ENCODE measurements at regions not wholly inside any gene's neighbourhood (a gene's known extent, or its start where the extent isn't known, plus 50 kb on each side); places are given as distances from the start of the nearest gene placed in this dataset.
"Not testable (repeated sequence)": the region's sequence is repeated elsewhere in the genome, so short reads cannot be mapped to it uniquely, and the experiment has no call there.

DNA sequence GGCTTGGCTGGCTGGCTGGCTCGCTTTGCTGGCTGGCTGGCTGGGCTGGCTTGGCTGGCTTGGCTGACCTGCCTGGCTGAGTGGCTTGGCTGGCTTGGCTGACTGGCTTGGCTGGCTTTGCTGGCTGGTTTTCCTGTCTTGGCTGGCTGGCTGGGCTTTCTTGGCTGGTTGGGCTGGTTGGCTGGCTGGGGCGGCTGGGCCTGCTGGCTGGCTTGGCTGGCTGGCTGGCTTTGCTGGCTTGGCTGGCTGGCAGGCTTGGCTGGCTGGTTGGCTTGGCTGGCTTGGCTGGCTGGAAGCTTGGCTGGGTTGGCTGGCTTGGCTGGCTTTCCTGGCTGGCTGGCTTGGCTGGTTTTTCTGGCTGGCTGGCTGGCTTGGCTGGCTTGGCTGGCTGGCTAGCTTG is 435.6 kb downstream of the GOLGA6L6 start:
- TF ChIP-seq, protein P1, sequence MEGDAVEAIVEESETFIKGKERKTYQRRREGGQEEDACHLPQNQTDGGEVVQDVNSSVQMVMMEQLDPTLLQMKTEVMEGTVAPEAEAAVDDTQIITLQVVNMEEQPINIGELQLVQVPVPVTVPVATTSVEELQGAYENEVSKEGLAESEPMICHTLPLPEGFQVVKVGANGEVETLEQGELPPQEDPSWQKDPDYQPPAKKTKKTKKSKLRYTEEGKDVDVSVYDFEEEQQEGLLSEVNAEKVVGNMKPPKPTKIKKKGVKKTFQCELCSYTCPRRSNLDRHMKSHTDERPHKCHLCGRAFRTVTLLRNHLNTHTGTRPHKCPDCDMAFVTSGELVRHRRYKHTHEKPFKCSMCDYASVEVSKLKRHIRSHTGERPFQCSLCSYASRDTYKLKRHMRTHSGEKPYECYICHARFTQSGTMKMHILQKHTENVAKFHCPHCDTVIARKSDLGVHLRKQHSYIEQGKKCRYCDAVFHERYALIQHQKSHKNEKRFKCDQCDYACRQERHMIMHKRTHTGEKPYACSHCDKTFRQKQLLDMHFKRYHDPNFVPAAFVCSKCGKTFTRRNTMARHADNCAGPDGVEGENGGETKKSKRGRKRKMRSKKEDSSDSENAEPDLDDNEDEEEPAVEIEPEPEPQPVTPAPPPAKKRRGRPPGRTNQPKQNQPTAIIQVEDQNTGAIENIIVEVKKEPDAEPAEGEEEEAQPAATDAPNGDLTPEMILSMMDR (IDR thresholded peaks at IDR 0.05) = no peak
- Histone ChIP-seq H3K9ac (no peak overlapping the region), H3K79me2 (no peaks in the 10 kb centered on the region), H3K4me3 (ENCODE audit: low read depth, low read length) (no peak overlapping the region), H3K4me1 (no peaks in the 10 kb centered on the region), H3K27ac (no peak overlapping the region), H3K27me3 (ENCODE audit: control insufficient read depth, insufficient read depth, low read length) (no peaks in the 10 kb centered on the region), H3K9me3 (ENCODE audit: control insufficient read depth, low read length) (no peaks in the 10 kb centered on the region), H3K4me2 (ENCODE audit: low read length) (no peak overlapping the region), H2AFZ (no peak overlapping the region), H3K36me3 (ENCODE audit: control insufficient read depth, insufficient read depth, low read length) (no peaks in the 10 kb centered on the region)

- not testable (repeated sequence) for H3K4me3 ChIP-seq (ENCODE audit: low read depth, low read length); H3K4me1 ChIP-seq; H3K9me3 ChIP-seq (ENCODE audit: control insufficient read depth, low read length); H3K36me3 ChIP-seq (ENCODE audit: control insufficient read depth, insufficient read depth, low read length); H3K27ac ChIP-seq; H3K9ac ChIP-seq; H3K79me2 ChIP-seq; H3K27me3 ChIP-seq (ENCODE audit: control insufficient read depth, insufficient read depth, low read length); H2AFZ ChIP-seq; H3K4me2 ChIP-seq (ENCODE audit: low read length)
Observed at GRCh38 chr15:20105011-20105990, 436.3 kb downstream of the GOLGA6L6 start.

GRCh38 chr15:20104551-20104950 is 437.0 kb downstream of the GOLGA6L6 start:
- not testable (repeated sequence) for H3K36me3 ChIP-seq (ENCODE audit: control insufficient read depth, insufficient read depth, low read length); H3K27ac ChIP-seq; H3K27me3 ChIP-seq (ENCODE audit: control insufficient read depth, insufficient read depth, low read length); H2AFZ ChIP-seq; H3K4me1 ChIP-seq; H3K9me3 ChIP-seq (ENCODE audit: control insufficient read depth, low read length); H3K4me2 ChIP-seq (ENCODE audit: low read length); H3K9ac ChIP-seq; H3K4me3 ChIP-seq (ENCODE audit: low read depth, low read length); H3K79me2 ChIP-seq

DNA sequence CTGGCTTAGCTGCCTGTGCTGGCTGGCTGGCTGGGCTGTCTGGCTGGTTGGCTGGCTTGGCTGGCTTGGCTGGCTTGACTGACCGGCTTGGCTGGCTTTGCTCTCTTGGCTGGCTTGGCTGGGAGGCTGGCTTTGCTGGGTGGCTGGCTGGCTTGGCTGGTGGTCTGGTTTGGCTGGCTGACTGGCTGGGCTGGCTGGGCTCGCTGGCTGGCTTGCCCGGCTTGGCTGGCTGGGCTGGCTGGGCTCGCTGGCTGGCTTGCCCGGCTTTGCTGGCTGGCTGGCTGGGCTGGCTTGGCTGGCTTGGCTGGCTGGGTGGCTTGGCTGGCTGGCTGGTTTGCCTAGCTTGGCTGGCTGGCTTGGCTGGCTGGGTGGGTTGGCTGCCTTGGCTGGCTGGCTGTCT is 438.7 kb downstream of the GOLGA6L6 start:
- not testable (repeated sequence) for H3K9ac ChIP-seq; H3K4me3 ChIP-seq (ENCODE audit: low read depth, low read length); H3K4me2 ChIP-seq (ENCODE audit: low read length); H2AFZ ChIP-seq; H3K79me2 ChIP-seq; H3K9me3 ChIP-seq (ENCODE audit: control insufficient read depth, low read length); H3K27me3 ChIP-seq (ENCODE audit: control insufficient read depth, insufficient read depth, low read length); H3K27ac ChIP-seq; H3K36me3 ChIP-seq (ENCODE audit: control insufficient read depth, insufficient read depth, low read length); H3K4me1 ChIP-seq

DNA sequence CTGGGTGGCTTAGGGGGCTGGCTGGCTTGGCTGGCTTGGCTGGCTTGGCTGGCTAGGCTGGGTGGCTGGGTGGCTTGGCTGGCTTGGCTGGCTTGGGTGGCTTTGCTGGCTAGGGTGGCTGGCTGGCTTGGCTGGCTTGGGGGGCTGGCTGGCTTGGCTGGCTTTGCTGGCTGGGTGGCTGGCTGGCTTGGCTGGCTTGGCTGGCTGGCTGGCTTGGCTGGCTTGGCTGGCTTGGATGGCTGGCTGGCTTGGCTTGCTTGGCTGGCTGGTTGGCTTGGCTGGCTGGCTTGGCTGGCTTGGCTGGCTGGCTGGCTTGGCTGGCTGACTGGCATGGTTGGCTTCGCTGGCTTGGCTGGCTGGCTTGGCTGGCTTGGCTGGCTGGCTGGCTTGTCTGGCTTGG is 439.4 kb downstream of the GOLGA6L6 start:
- not testable (repeated sequence) for H3K9me3 ChIP-seq (ENCODE audit: control insufficient read depth, low read length); H2AFZ ChIP-seq; H3K4me1 ChIP-seq; H3K27me3 ChIP-seq (ENCODE audit: control insufficient read depth, insufficient read depth, low read length); H3K9ac ChIP-seq; H3K4me2 ChIP-seq (ENCODE audit: low read length); H3K36me3 ChIP-seq (ENCODE audit: control insufficient read depth, insufficient read depth, low read length); H3K27ac ChIP-seq; H3K79me2 ChIP-seq; H3K4me3 ChIP-seq (ENCODE audit: low read depth, low read length)

DNA sequence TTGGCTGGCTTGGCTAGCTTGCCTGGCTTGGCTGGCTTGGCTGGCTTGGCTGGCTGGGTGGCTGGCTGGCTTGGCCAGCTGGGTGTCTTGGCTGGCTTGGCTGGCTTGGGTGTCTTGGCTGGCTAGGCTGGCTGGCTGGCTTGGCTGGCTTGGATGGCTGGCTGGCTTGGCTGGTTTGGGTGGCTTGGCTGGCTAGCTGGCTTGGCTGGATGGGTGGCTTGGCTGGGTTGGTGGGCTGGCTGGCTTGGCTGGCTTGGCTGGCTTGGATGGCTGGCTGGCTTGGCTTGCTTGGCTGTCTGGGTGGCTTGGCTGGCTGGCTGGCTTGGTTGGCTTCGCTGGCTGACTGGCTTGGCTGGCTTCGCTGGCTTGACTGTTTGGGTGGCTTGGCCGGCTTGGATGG is 440.3 kb downstream of the GOLGA6L6 start:
- not testable (repeated sequence) for H3K79me2 ChIP-seq; H2AFZ ChIP-seq; H3K4me1 ChIP-seq; H3K4me2 ChIP-seq (ENCODE audit: low read length); H3K9me3 ChIP-seq (ENCODE audit: control insufficient read depth, low read length); H3K27ac ChIP-seq; H3K4me3 ChIP-seq (ENCODE audit: low read depth, low read length); H3K9ac ChIP-seq; H3K36me3 ChIP-seq (ENCODE audit: control insufficient read depth, insufficient read depth, low read length); H3K27me3 ChIP-seq (ENCODE audit: control insufficient read depth, insufficient read depth, low read length)

- not testable (repeated sequence) for H3K9ac ChIP-seq; H3K4me2 ChIP-seq (ENCODE audit: low read length); H3K4me1 ChIP-seq; H2AFZ ChIP-seq; H3K79me2 ChIP-seq; H3K27me3 ChIP-seq (ENCODE audit: control insufficient read depth, insufficient read depth, low read length); H3K27ac ChIP-seq; H3K9me3 ChIP-seq (ENCODE audit: control insufficient read depth, low read length); H3K4me3 ChIP-seq (ENCODE audit: low read depth, low read length); H3K36me3 ChIP-seq (ENCODE audit: control insufficient read depth, insufficient read depth, low read length)
Observed at GRCh38 chr15:20100604-20101270, 440.9 kb downstream of the GOLGA6L6 start.

DNA sequence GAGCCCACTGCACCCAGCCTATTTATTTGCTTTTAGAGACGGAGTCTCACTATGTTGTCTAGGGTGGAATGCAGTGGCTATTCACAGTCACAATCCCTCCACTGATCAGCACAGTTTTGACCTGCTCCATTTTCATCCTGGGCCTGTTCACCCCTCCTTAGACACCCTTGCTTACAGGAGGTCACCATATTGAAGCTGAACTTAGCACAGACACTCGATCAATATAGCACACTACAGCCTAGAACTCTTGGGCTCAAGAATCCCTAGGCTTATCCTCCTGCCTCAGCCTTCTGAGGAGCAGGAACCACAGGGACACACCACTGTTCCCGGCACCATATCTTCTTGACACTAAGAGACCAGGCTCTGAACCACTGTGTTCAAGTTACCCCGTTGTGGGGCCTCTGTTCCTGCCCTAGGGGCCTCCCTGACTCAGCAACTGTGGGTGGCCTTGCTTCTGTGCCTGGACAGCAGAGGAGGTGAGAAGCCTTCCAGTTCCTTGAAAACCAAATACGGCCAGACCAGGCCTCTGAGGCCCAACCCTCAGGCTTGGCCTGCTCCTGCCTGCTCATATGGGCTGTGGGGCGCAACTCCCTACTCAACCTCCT is 445.8 kb downstream of the GOLGA6L6 start:
- not testable (repeated sequence) for H3K79me2 ChIP-seq, H2AFZ ChIP-seq

GRCh38 chr15:20089541-20089940 is 452.1 kb downstream of the GOLGA6L6 start:
- H3K27ac ChIP-seq; H3K36me3 ChIP-seq (ENCODE audit: control insufficient read depth, insufficient read depth, low read length); H3K79me2 ChIP-seq; H3K9ac ChIP-seq; H3K4me3 ChIP-seq (ENCODE audit: low read depth, low read length); H3K4me2 ChIP-seq (ENCODE audit: low read length); H3K4me1 ChIP-seq; H2AFZ ChIP-seq; H3K27me3 ChIP-seq (ENCODE audit: control insufficient read depth, insufficient read depth, low read length); H3K9me3 ChIP-seq (ENCODE audit: control insufficient read depth, low read length): not testable (repeated sequence)

More for the DNA sequence above, 445.8 kb downstream of the GOLGA6L6 start:
- H3K27me3 ChIP-seq (ENCODE audit: control insufficient read depth, insufficient read depth, low read length); H3K9me3 ChIP-seq (ENCODE audit: control insufficient read depth, low read length); H3K36me3 ChIP-seq (ENCODE audit: control insufficient read depth, insufficient read depth, low read length); H3K4me1 ChIP-seq; H3K9ac ChIP-seq; H3K4me2 ChIP-seq (ENCODE audit: low read length); H3K4me3 ChIP-seq (ENCODE audit: low read depth, low read length); H3K27ac ChIP-seq: not testable (repeated sequence)

GRCh38 chr15:20084026-20084425 is 457.6 kb downstream of the GOLGA6L6 start:
- H3K4me3 ChIP-seq (ENCODE audit: low read depth, low read length); H3K79me2 ChIP-seq; H3K4me1 ChIP-seq; H2AFZ ChIP-seq; H3K9me3 ChIP-seq (ENCODE audit: control insufficient read depth, low read length); H3K36me3 ChIP-seq (ENCODE audit: control insufficient read depth, insufficient read depth, low read length); H3K9ac ChIP-seq; H3K27ac ChIP-seq; H3K4me2 ChIP-seq (ENCODE audit: low read length); H3K27me3 ChIP-seq (ENCODE audit: control insufficient read depth, insufficient read depth, low read length): not testable (repeated sequence)
